A549 (cell line): ENCODE measurements at regions not wholly inside any gene's neighbourhood (a gene's known extent, or its start where the extent isn't known, plus 50 kb on each side); places are given as distances from the start of the nearest gene placed in this dataset.

Experiments
- ATAC-seq, 2 experiments: fragments of 200-7000 bp in 1 of 2; fragments of >200 bp in 1 of 2; cut with Nextera tagmentation in 1 of 2; cut with Tn5 transposase in 1 of 2; 3 replicates each; pipeline versions ENCODE4 v1.8.0 to v1.9.1; 2018 to 2020; ENCODE audit warnings: mild to moderate bottlenecking in 1 of 2, moderate library complexity in 1 of 2
- CTCF ChIA-PET: fragments of 300-600 bp; sonication (Branson Sonifier 250); formaldehyde crosslinking; extraction: SDS; loops from one replicate; lab custom pipeline; 2021; ENCODE audit warnings: antibody characterized with exemption, inconsistent platforms; lab: Yijun Ruan, JAX
- POLR2A ChIA-PET: fragments of 350-600 bp; formaldehyde crosslinking; extraction: SDS; loops from one replicate; lab custom pipeline; 2021; ENCODE audit warnings: antibody characterized with exemption, inconsistent platforms; lab: Yijun Ruan, JAX
- DNase-seq, 2 experiments: peaks; one replicate each; pipeline versions ENCODE4 v3.0.0 to v3.0.0-alpha.2; 2011 to 2016; ENCODE audit warnings: low read depth in 1 of 2, low spot score in 1 of 2
- FAIRE-seq: peaks from 2 replicates; lab custom pipeline; 2011; peaks lifted over from hg19 to GRCh38; lab: Jason Lieb, UNC
- H3K27ac ChIP-seq, 2 experiments: fragments of >200 bp; sonication (Bioruptor Twin); formaldehyde crosslinking; 3 replicates each; pipeline ENCODE4 v1.5.1; 2016 to 2017
- H3K4me1 ChIP-seq: fragments of >200 bp; sonication (Bioruptor Twin); formaldehyde crosslinking; 3 replicates; pipeline ENCODE4 v1.6.1; 2016
- H3K4me2 ChIP-seq: fragments of >200 bp; sonication (Bioruptor Twin); formaldehyde crosslinking; 3 replicates; pipeline ENCODE4 v1.6.1; 2016
- H3K4me3 ChIP-seq: fragments of >200 bp; sonication (Bioruptor Twin); formaldehyde crosslinking; 3 replicates; pipeline ENCODE4 v1.5.1; 2016
- H3K9me3 ChIP-seq: fragments of >200 bp; sonication (Bioruptor Twin); formaldehyde crosslinking; 3 replicates; pipeline ENCODE4 v1.6.1; 2016
- CBX2 ChIP-seq: fragments of 200-600 bp; sonication (generic); IDR thresholded peaks from 2 replicates; pipeline ENCODE4 v1.6.1; 2016; ENCODE audit warnings: low read depth, mild to moderate bottlenecking, borderline replicate concordance
- CBX8 ChIP-seq: fragments of 200-600 bp; sonication (generic); IDR thresholded peaks from 2 replicates; pipeline ENCODE4 v1.6.1; 2016
- CHD2 ChIP-seq: fragments of 150-350 bp; IDR thresholded peaks from 2 replicates; pipeline ENCODE4 v1.6.1; 2014; ENCODE audit warnings: low read length; ENCODE audit not compliant: partially characterized antibody
- CHD4 ChIP-seq: fragments of 200-600 bp; sonication (generic); IDR thresholded peaks from 2 replicates; pipeline ENCODE4 v1.6.1; 2016; ENCODE audit warnings: antibody characterized with exemption, mild to moderate bottlenecking, borderline replicate concordance
- FOSB ChIP-seq: fragments of 250-450 bp; sonication (Bioruptor Pico); IDR thresholded peaks from 2 replicates; pipeline ENCODE4 v1.5.0; 2020; ENCODE audit warnings: mild to moderate bottlenecking, moderate library complexity
- HDAC2 ChIP-seq: fragments of 200-600 bp; sonication (generic); IDR thresholded peaks from 2 replicates; pipeline ENCODE4 v1.6.1; 2016
- HOXA7 ChIP-seq: fragments of 250-450 bp; sonication (Bioruptor Pico); IDR thresholded peaks from 2 replicates; pipeline ENCODE4 v1.5.0; 2020; ENCODE audit warnings: mild to moderate bottlenecking, moderate library complexity
- HOXB13 ChIP-seq: fragments of 250-450 bp; sonication (Bioruptor Pico); IDR thresholded peaks from 2 replicates; pipeline ENCODE4 v1.5.0; 2020; ENCODE audit warnings: low read depth, mild to moderate bottlenecking, moderate library complexity
- JUNB ChIP-seq: fragments of >200 bp; sonication (Bioruptor Twin); formaldehyde crosslinking; IDR thresholded peaks from 2 replicates; pipeline ENCODE4 v1.6.1; 2016
- NFE2L2 ChIP-seq: fragments of 150-350 bp; conservative IDR thresholded peaks from 2 replicates; pipeline ENCODE4 v1.6.1; 2014; ENCODE audit warnings: low read length
- NPAS2 ChIP-seq: fragments of 250-450 bp; sonication (Bioruptor Pico); IDR thresholded peaks from 2 replicates; pipeline ENCODE4 v1.8.0; 2022; ENCODE audit warnings: mild to moderate bottlenecking, moderate library complexity, borderline replicate concordance
- RNF2 ChIP-seq: fragments of 200-600 bp; sonication (generic); IDR thresholded peaks from 2 replicates; pipeline ENCODE4 v1.6.1; 2016; ENCODE audit warnings: low read depth, mild to moderate bottlenecking, antibody characterized with exemption, moderate library complexity, borderline replicate concordance
- SREBF2 ChIP-seq: fragments of 450-650 bp; IDR thresholded peaks from 2 replicates; pipeline ENCODE4 v1.6.1; 2014; ENCODE audit warnings: mild to moderate bottlenecking, moderate library complexity
- WGBS: methylation state at CpG from one replicate; pipeline ENCODE4 v1.1.6; 2017; ENCODE audit errors: missing lambda C conversion rate; 5-methylcytosine and 5-hydroxymethylcytosine counted together
- TF ChIP-seq, protein P1 (sequence below): fragments of 200-600 bp; sonication (generic); IDR thresholded peaks from 2 replicates; pipeline ENCODE4 v1.6.1; 2016; ENCODE audit warnings: antibody characterized with exemption, mild to moderate bottlenecking, moderate library complexity
- TF ChIP-seq, protein P2 (sequence below): IDR thresholded peaks from 2 replicates; pipeline ENCODE4 v1.6.1; 2012
- TF ChIP-seq, protein P3 (sequence below): IDR thresholded peaks from 2 replicates; pipeline ENCODE4 v1.6.1; 2012; ENCODE audit warnings: low read depth, borderline replicate concordance

DNA sequence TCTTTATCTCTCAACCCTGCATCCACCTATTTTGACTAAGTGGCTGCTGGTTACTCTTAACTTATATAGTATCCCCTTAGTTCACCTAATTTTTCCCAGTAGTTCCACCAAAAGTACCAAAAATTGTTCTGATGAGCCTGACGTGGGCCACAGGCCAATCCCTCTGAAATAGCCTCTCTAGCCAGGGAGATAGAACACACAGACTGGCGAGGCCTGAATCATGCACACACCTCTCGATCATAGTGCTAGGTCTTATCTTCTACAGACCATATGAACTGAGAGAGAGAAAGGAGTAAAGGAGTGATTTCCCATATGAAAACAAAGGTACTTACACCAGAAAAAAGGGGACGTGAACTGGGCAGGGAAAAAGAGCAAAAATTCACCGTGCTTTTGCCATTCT, 72.5 kb upstream of the ADAMTS9 start (continued):
- TF ChIP-seq, protein P1, sequence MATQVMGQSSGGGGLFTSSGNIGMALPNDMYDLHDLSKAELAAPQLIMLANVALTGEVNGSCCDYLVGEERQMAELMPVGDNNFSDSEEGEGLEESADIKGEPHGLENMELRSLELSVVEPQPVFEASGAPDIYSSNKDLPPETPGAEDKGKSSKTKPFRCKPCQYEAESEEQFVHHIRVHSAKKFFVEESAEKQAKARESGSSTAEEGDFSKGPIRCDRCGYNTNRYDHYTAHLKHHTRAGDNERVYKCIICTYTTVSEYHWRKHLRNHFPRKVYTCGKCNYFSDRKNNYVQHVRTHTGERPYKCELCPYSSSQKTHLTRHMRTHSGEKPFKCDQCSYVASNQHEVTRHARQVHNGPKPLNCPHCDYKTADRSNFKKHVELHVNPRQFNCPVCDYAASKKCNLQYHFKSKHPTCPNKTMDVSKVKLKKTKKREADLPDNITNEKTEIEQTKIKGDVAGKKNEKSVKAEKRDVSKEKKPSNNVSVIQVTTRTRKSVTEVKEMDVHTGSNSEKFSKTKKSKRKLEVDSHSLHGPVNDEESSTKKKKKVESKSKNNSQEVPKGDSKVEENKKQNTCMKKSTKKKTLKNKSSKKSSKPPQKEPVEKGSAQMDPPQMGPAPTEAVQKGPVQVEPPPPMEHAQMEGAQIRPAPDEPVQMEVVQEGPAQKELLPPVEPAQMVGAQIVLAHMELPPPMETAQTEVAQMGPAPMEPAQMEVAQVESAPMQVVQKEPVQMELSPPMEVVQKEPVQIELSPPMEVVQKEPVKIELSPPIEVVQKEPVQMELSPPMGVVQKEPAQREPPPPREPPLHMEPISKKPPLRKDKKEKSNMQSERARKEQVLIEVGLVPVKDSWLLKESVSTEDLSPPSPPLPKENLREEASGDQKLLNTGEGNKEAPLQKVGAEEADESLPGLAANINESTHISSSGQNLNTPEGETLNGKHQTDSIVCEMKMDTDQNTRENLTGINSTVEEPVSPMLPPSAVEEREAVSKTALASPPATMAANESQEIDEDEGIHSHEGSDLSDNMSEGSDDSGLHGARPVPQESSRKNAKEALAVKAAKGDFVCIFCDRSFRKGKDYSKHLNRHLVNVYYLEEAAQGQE, result no peak
- TF ChIP-seq CBX8, result no peak

DNA sequence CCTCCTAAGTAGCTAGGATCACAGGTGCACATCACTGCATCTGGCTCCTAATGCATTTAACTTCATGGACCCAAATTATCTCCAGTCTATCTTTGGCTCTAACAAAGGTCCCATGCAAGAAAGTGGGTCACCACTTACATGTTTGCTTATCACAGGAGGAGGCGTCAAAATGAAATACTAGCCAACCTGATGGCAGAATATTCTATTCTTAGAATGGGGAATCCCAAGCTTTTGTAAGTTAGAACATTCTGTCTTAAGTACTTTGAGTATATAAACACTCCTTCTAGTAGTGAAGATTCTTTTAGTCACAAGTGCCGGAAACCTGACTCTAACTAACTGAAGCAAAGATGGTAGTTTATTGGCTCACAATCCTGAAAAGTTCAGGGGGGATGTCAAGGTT, 72.0 kb upstream of the ADAMTS9 start:
- no peaks in the 10 kb centered on the region for H3K9me3 ChIP-seq
- H3K4me3 ChIP-seq, result no peak overlapping the region
- H3K4me2 ChIP-seq, result no peak overlapping the region
- DNase-seq, result no peak
- no peak for ATAC-seq
- H3K27ac ChIP-seq, result no peak overlapping the region
- 55% methylated on average over 2 of the region's 2 CpGs for WGBS
- TF ChIP-seq NFE2L2, result no peak
- no peak for TF ChIP-seq SREBF2
- no peak for TF ChIP-seq NPAS2 (CRISPR knock-in tag)
- TF ChIP-seq CBX8, result no peak
- no peak for TF ChIP-seq HOXA7 (CRISPR knock-in tag)
- ChIA-PET CTCF (no interaction called here), POLR2A (no interaction called here)
- FAIRE-seq, result no peak
- no peaks in the 10 kb centered on the region for H3K4me1 ChIP-seq

DNA sequence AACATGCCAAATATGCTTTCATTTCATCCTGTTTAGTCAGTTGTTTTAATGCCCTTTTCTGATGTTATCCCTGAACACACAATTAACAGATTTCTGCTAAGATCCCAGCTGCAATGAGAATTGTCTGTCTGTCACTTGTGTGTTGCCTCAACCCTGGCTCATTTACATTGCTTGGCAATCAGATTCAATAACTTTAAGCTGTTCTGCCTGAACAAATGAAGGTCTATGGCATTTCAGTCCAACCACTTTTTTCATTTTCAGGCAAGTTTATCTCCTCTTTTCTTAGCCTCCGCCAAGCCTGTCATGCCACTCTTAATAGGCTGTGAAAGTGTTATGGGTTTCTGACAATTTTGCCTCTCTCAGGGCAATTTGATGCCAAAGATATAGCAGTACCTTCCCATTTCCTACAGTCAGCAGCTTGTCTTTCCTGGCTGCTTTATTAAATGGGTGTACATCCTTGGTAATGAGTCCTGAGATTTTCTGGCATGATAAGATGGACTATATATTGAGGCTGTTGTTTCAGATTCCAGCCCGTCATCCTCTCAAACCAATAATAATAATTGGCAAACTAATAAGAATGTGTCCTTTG, 68.7 kb upstream of the ADAMTS9 start:
- ATAC-seq, result no peak
- Histone ChIP-seq H3K27ac (no peak overlapping the region), H3K4me1 (no peaks in the 10 kb centered on the region), H3K4me3 (no peak overlapping the region), H3K4me2 (no peak overlapping the region)
- no peak for FAIRE-seq
- POLR2A ChIA-PET, result no interaction called here
- CTCF ChIA-PET, result no interaction called here
- DNase-seq, result no peak
- TF ChIP-seq JUNB (no peak), FOSB (no peak), CHD4 (no peak), HOXB13 (no peak)
- TF ChIP-seq, all 56 proteins: peak for 0
- 62% methylated on average over 2 of the region's 2 CpGs for WGBS
- H3K9me3 ChIP-seq, result no peaks in the 10 kb centered on the region

DNA sequence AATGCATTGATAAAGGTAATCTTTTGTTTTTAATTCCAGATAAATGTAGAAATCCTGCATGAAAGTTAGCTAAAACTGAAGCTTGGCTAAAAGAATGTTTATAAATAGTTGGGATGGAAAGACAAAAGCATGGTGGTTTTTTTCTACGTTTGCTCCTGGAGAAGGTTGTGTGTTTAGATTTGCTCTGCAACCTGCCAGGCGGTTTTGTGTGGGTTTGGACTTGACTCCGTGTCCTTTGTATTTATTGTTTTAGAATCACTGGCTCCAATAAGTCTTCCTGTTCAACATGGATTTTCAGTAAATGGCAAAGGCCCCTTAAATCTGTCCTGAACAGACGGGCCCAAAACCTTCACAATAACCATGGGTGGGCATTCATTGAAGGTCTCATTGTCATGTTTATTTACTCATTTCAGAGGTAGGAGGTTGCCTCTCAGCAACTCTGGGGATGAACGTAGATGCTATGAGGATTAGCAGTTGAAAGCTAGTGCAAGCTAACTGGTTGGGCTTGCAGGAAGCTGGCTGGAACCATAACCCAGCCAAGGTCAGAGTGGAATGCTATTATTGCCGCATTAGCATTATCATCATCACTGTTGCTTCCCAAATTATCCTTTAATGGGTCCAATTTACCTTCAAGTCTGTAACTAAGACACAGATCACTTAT, 60.6 kb upstream of the ADAMTS9 start:
- Histone ChIP-seq H3K4me1 (no peaks in the 10 kb centered on the region), H3K4me3 (no peak overlapping the region), H3K27ac (no peak overlapping the region), H3K4me2 (no peak overlapping the region), H3K9me3 (no peaks in the 10 kb centered on the region)
- FAIRE-seq (no peak), ATAC-seq (no peak), DNase-seq (no peak)
- POLR2A ChIA-PET, result no interaction called here
- CTCF ChIA-PET, result no interaction called here
- no peak for TF ChIP-seq CHD2
- TF ChIP-seq, protein P2, sequence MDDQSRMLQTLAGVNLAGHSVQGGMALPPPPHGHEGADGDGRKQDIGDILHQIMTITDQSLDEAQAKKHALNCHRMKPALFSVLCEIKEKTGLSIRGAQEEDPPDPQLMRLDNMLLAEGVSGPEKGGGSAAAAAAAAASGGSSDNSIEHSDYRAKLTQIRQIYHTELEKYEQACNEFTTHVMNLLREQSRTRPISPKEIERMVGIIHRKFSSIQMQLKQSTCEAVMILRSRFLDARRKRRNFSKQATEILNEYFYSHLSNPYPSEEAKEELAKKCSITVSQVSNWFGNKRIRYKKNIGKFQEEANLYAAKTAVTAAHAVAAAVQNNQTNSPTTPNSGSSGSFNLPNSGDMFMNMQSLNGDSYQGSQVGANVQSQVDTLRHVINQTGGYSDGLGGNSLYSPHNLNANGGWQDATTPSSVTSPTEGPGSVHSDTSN, result no peak
- no peak for TF ChIP-seq RNF2
- TF ChIP-seq NFE2L2, result no peak
- WGBS, result 8% methylated on average over 6 of the region's 6 CpGs

DNA sequence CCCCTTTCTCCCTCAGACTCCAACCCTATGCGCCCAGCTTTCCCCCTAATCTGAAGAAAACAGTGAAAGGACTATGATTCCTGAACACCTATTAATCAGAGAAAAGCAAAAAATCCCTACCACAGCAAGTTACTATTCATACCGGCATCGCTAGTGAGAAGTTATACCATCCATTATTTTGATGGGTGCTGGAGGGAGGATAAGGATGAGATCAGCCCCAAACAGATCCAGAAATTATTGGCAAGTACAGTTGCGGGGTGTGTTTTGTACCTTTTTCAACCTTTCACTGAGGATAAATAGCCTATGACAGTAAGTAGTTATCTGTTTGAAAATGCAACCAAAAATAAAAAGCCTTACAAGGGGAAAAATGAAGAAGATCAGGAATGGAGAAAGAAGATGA, 59.9 kb upstream of the ADAMTS9 start:
- Histone ChIP-seq H3K9me3 (no peaks in the 10 kb centered on the region), H3K27ac (no peak overlapping the region), H3K4me3 (no peak overlapping the region), H3K4me1 (no peaks in the 10 kb centered on the region), H3K4me2 (no peak overlapping the region)
- no peak for TF ChIP-seq HDAC2
- no peak for TF ChIP-seq CBX2
- TF ChIP-seq CHD4, result no peak
- TF ChIP-seq, protein P3, sequence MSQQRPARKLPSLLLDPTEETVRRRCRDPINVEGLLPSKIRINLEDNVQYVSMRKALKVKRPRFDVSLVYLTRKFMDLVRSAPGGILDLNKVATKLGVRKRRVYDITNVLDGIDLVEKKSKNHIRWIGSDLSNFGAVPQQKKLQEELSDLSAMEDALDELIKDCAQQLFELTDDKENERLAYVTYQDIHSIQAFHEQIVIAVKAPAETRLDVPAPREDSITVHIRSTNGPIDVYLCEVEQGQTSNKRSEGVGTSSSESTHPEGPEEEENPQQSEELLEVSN, result no peak
- ChIA-PET POLR2A (no interaction called here), CTCF (no interaction called here)
- WGBS, result 48% methylated on average over 4 of the region's 4 CpGs
- DNase-seq, result no peak
- no peak for ATAC-seq
- FAIRE-seq, result no peak
